ENCODE measurements at regions not wholly inside any gene's neighbourhood (a gene's known extent, or its start where the extent isn't known, plus 50 kb on each side); places are given as distances from the start of the nearest gene placed in this dataset.
A peak's percentile ranks its signal among the peaks of the same experiment; 100 is the strongest.
"Not testable (repeated sequence)": the region's sequence is repeated elsewhere in the genome, so short reads cannot be mapped to it uniquely, and the experiment has no call there.

DNA sequence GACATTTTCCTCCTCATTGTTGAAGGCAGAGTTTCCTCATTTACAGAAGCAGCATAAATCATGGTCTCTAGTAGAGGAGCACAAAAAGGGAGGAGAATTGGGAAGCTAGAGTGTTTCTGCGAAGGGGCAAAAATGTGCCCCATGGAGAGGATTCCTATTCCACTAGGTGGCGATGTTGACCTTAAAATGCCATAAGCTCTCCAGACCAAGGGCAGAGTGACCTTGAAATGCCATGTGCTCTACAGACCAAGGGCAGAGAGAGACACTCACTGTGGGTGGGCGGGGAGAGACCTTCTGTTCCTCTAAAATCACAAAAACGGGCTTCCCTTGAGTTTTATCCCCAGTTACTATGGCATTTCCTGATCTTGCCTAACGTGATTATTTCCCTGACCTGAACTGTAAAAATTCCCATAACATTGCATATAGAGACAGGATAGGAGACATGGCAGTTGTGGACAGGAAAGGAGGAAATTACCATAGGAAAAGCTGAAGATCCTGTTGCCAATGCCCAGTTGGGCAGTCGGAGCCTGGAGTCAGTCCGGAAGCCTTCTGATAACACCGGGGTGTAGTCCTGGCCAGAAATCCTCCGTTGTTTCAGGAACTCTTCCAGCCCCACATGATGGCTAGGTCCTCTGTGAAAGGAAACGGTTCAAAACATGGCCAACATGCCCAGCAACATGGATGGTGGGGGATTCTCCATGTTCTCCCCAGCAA, 567.7 kb downstream of the MAGEB5 start:
- DNase-seq (ENCODE audit: low read depth), result no peak
- TF ChIP-seq, protein P1, sequence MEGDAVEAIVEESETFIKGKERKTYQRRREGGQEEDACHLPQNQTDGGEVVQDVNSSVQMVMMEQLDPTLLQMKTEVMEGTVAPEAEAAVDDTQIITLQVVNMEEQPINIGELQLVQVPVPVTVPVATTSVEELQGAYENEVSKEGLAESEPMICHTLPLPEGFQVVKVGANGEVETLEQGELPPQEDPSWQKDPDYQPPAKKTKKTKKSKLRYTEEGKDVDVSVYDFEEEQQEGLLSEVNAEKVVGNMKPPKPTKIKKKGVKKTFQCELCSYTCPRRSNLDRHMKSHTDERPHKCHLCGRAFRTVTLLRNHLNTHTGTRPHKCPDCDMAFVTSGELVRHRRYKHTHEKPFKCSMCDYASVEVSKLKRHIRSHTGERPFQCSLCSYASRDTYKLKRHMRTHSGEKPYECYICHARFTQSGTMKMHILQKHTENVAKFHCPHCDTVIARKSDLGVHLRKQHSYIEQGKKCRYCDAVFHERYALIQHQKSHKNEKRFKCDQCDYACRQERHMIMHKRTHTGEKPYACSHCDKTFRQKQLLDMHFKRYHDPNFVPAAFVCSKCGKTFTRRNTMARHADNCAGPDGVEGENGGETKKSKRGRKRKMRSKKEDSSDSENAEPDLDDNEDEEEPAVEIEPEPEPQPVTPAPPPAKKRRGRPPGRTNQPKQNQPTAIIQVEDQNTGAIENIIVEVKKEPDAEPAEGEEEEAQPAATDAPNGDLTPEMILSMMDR (IDR thresholded peaks at IDR 0.05; ENCODE audit: control insufficient read depth, extremely low read depth, insufficient read depth), result peak; percentile 54
- H3K4me3 ChIP-seq (ENCODE audit: low read depth, low read length), result no peak overlapping the region

GRCh38 chrX:26778320-26778888, 562.4 kb downstream of the MAGEB5 start:
- DNase-seq (ENCODE audit: low read depth), result no peak

GRCh38 chrX:26762253-26762652, 546.3 kb downstream of the MAGEB5 start:
- TF ChIP-seq, protein P1 (IDR thresholded peaks at IDR 0.05; ENCODE audit: control insufficient read depth, extremely low read depth, insufficient read depth), result no peak
- no peak overlapping the region for H3K4me3 ChIP-seq (ENCODE audit: low read depth, low read length)
- DNase-seq (ENCODE audit: low read depth), result no peak

More at GRCh38 chrX:26778320-26778888, 562.4 kb downstream of the MAGEB5 start:
- H3K4me3 ChIP-seq (ENCODE audit: low read depth, low read length), result no peak overlapping the region
- TF ChIP-seq, protein P1 (IDR thresholded peaks at IDR 0.05; ENCODE audit: control insufficient read depth, extremely low read depth, insufficient read depth), result no peak

- not testable (repeated sequence) for H3K4me3 ChIP-seq (ENCODE audit: low read depth, low read length); DNase-seq (ENCODE audit: low read depth)
Measured at GRCh38 chrX:26755760-26756159, 539.8 kb downstream of the MAGEB5 start.

DNA sequence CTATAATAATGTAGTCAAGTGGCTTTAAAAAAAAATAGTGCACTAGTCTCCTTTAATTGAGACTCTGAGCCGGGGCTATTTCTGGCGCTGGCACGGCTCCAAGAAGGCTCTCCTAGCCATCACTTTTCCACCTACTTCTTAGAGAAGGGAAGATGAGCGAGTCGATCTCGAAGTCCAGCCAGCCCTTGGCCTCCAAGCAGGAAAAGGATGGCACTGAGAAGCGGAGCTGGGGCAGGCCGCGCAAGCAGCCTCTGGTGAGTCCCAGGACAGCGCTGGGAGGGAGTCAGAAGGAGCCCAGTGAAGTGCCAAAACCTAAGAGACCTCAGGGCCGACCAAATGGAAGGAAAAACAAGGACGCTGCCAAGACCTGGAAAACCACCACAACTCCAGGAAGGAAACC, 531.9 kb downstream of the MAGEB5 start:
- TF ChIP-seq, protein P1 (IDR thresholded peaks at IDR 0.05; ENCODE audit: control insufficient read depth, extremely low read depth, insufficient read depth), result no peak
- no peak overlapping the region for H3K4me3 ChIP-seq (ENCODE audit: low read depth, low read length)
- no peak for DNase-seq (ENCODE audit: low read depth)

GRCh38 chrX:26722666-26723428, 506.9 kb downstream of the MAGEB5 start:
- TF ChIP-seq, protein P1 (IDR thresholded peaks at IDR 0.05; ENCODE audit: control insufficient read depth, extremely low read depth, insufficient read depth), result no peak
- no peak overlapping the region for H3K4me3 ChIP-seq (ENCODE audit: low read depth, low read length)
- no peak for DNase-seq (ENCODE audit: low read depth)

DNA sequence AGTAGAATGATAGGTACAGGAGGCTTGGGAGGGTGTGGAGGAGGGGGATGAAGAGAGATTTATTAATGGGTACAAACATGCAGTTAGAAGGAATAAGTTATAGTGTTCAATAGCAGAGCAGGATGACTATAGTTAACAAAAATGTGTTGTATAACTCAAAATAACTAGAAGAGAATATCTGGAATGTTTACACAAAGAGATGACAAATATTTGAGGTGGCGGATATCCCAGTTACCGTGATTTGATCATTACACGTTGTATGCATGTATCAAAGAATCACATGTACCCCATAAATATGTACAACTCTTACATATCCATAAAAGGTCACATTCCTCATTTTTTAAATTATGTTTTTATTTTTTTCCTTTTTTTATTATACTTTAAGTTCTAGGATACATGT, 456.6 kb downstream of the MAGEB5 start:
- TF ChIP-seq, protein P1 (IDR thresholded peaks at IDR 0.05; ENCODE audit: control insufficient read depth, extremely low read depth, insufficient read depth), result no peak
- no peak overlapping the region for H3K4me3 ChIP-seq (ENCODE audit: low read depth, low read length)
- DNase-seq (ENCODE audit: low read depth), result peak; percentile 42
